ENCODE measurements at regions not wholly inside any gene's neighbourhood (a gene's known extent, or its start where the extent isn't known, plus 50 kb on each side); places are given as distances from the start of the nearest gene placed in this dataset.

- TF ChIP-seq POLR2A (IDR thresholded peaks at IDR 0.05; ENCODE audit: low read depth, low read length) (no peak), MAX (IDR thresholded peaks at IDR 0.05; ENCODE audit: low read depth, low read length) (no peak), NFIC (IDR thresholded peaks at IDR 0.05; ENCODE audit: low read depth, low read length) (no peak), SMC3 (IDR thresholded peaks at IDR 0.05; ENCODE audit: borderline replicate concordance, low read length) (no peak), BACH1 (IDR thresholded peaks at IDR 0.05; ENCODE audit: borderline replicate concordance) (no peak), CEBPB (IDR thresholded peaks at IDR 0.05; ENCODE audit: borderline replicate concordance in 1 of 2, low read depth in 2 of 2, low read length in 2 of 2) (no peak), IRF4 (IDR thresholded peaks at IDR 0.05; ENCODE audit: low read depth, low read length) (no peak), RAD21 (IDR thresholded peaks at IDR 0.05; ENCODE audit: insufficient read depth, low read depth, low read length) (no peak), CTCF (IDR thresholded peaks at IDR 0.05 in 2 of 3, conservative IDR thresholded peaks at IDR 0.05 in 1 of 3; ENCODE audit: control insufficient read depth in 2 of 3, extremely low read depth in 1 of 3, insufficient read depth in 1 of 3, low read depth in 3 of 3, low read length in 3 of 3) (no peak), GABPA (IDR thresholded peaks at IDR 0.05; ENCODE audit: low read depth) (no peak), MEF2A (IDR thresholded peaks at IDR 0.05; ENCODE audit: insufficient read depth, low read depth, low read length) (no peak), CHD2 (IDR thresholded peaks at IDR 0.05; ENCODE audit: borderline replicate concordance, low read depth, low read length) (no peak)
Observed at GRCh38 chr10:10141782-10142382, 875.8 kb upstream of the CELF2 start.
